Hepatocyte (in vitro differentiated cells): ENCODE measurements at regions not wholly inside any gene's neighbourhood (a gene's known extent, or its start where the extent isn't known, plus 50 kb on each side); places are given as distances from the start of the nearest gene placed in this dataset.

ENCODE experiments used
- EZH2 ChIP-seq: fragments of 200-600 bp; sonication (generic); IDR thresholded peaks from 2 replicates; pipeline ENCODE4 v1.6.1; 2016; ENCODE audit warnings: antibody characterized with exemption, mild to moderate bottlenecking, borderline replicate concordance
- EZH2phosphoT487 ChIP-seq: fragments of 200-600 bp; sonication (generic); IDR thresholded peaks from one replicate; pipeline ENCODE4 v1.6.1; 2018; ENCODE audit warnings: antibody characterized with exemption, mild to moderate bottlenecking, low read depth, moderate library complexity; ENCODE audit not compliant: unreplicated experiment, severe bottlenecking
- TF ChIP-seq, protein P1 (sequence below): fragments of 200-600 bp; sonication (generic); IDR thresholded peaks from 2 replicates; pipeline ENCODE4 v1.5.1; 2016; ENCODE audit warnings: antibody characterized with exemption, mild to moderate bottlenecking; ENCODE audit not compliant: poor library complexity

- TF ChIP-seq, protein P1, sequence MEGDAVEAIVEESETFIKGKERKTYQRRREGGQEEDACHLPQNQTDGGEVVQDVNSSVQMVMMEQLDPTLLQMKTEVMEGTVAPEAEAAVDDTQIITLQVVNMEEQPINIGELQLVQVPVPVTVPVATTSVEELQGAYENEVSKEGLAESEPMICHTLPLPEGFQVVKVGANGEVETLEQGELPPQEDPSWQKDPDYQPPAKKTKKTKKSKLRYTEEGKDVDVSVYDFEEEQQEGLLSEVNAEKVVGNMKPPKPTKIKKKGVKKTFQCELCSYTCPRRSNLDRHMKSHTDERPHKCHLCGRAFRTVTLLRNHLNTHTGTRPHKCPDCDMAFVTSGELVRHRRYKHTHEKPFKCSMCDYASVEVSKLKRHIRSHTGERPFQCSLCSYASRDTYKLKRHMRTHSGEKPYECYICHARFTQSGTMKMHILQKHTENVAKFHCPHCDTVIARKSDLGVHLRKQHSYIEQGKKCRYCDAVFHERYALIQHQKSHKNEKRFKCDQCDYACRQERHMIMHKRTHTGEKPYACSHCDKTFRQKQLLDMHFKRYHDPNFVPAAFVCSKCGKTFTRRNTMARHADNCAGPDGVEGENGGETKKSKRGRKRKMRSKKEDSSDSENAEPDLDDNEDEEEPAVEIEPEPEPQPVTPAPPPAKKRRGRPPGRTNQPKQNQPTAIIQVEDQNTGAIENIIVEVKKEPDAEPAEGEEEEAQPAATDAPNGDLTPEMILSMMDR: no peak
- TF ChIP-seq EZH2 (no peak), EZH2phosphoT487 (no peak)
Measured at GRCh38 chr4:141899541-141899940, 263.2 kb downstream of the IL15 start.
